OCI-LY1 (cell line): ENCODE measurements at regions not wholly inside any gene's neighbourhood (a gene's known extent, or its start where the extent isn't known, plus 50 kb on each side); places are given as distances from the start of the nearest gene placed in this dataset.

ENCODE experiments used
- H2AFZ ChIP-seq: fragments of 200-600 bp; sonication (generic), shearing (Covaris generic); 2 replicates; pipeline ENCODE4 v1.6.0; 2014; ENCODE audit warnings: antibody characterized with exemption, mild to moderate bottlenecking, low read length
- H3F3A ChIP-seq: fragments of 200-600 bp; sonication (generic), shearing (Covaris generic); 2 replicates; pipeline ENCODE4 v1.6.0; 2014; ENCODE audit warnings: mild to moderate bottlenecking, antibody characterized with exemption, low read length, moderate library complexity; ENCODE audit not compliant: insufficient read depth
- H3K27ac ChIP-seq: fragments of 200-600 bp; sonication (generic); 2 replicates; pipeline ENCODE4 v1.5.1; 2014; ENCODE audit warnings: low read length, mixed run types, mild to moderate bottlenecking, low read depth; ENCODE audit not compliant: poor library complexity, severe bottlenecking
- H3K27me3 ChIP-seq: fragments of 200-600 bp; sonication (generic); 2 replicates; pipeline ENCODE4 v1.6.0; 2014; ENCODE audit warnings: antibody characterized with exemption, mild to moderate bottlenecking, low read length, moderate library complexity; ENCODE audit not compliant: insufficient read depth
- H3K36me3 ChIP-seq: fragments of 200-600 bp; sonication (generic); 2 replicates; pipeline ENCODE4 v1.6.1; 2014; ENCODE audit warnings: mild to moderate bottlenecking, antibody characterized with exemption, low read length, moderate library complexity, mixed read lengths; ENCODE audit not compliant: insufficient read depth
- H3K4me1 ChIP-seq: fragments of 200-600 bp; sonication (generic); 2 replicates; pipeline ENCODE4 v1.5.1; 2014; ENCODE audit warnings: mild to moderate bottlenecking, low read length, moderate library complexity; ENCODE audit not compliant: insufficient read depth, severe bottlenecking
- H3K4me2 ChIP-seq: fragments of 200-600 bp; sonication (generic), shearing (Covaris generic); 2 replicates; pipeline ENCODE4 v1.6.1; 2014; ENCODE audit warnings: low read length
- H3K4me3 ChIP-seq: fragments of 200-600 bp; sonication (generic); 2 replicates; pipeline ENCODE4 v1.5.1; 2014; ENCODE audit warnings: low read length, low read depth, mild to moderate bottlenecking, mixed read lengths; ENCODE audit not compliant: poor library complexity, severe bottlenecking
- H3K79me2 ChIP-seq: fragments of 200-600 bp; shearing (Covaris generic); 2 replicates; pipeline ENCODE4 v1.6.1; 2016; ENCODE audit warnings: mixed run types, low read length, mixed read lengths; ENCODE audit not compliant: insufficient read depth
- H3K9ac ChIP-seq: fragments of 200-600 bp; sonication (generic), shearing (Covaris generic); 2 replicates; pipeline ENCODE4 v1.6.1; 2014; ENCODE audit warnings: mild to moderate bottlenecking, low read length, mixed read lengths
- H3K9me2 ChIP-seq: fragments of 200-600 bp; sonication (generic), shearing (Covaris generic); 2 replicates; pipeline ENCODE4 v1.6.1; 2014; ENCODE audit warnings: low read depth, mild to moderate bottlenecking, low read length, mixed read lengths
- H3K9me3 ChIP-seq: fragments of 200-600 bp; shearing (Covaris generic); 2 replicates; pipeline ENCODE4 v1.6.1; 2014; ENCODE audit warnings: low read length, mixed read lengths
- H4K20me1 ChIP-seq: fragments of 200-600 bp; sonication (generic), shearing (Covaris generic); 2 replicates; pipeline ENCODE4 v1.6.0; 2016; ENCODE audit warnings: mild to moderate bottlenecking, low read length; ENCODE audit not compliant: insufficient read depth
- CTCF ChIP-seq: fragments of 200-600 bp; sonication (generic), shearing (Covaris generic); IDR thresholded peaks from 2 replicates; pipeline ENCODE4 v1.5.1; 2017; ENCODE audit warnings: mild to moderate bottlenecking, antibody characterized with exemption, low read length, moderate library complexity, mixed read lengths
- EZH2 ChIP-seq: fragments of 200-600 bp; sonication (generic), shearing (Covaris generic); IDR thresholded peaks from 2 replicates; pipeline ENCODE4 v1.8.0; 2017; ENCODE audit warnings: borderline replicate concordance, mixed run types, mild to moderate bottlenecking, antibody characterized with exemption, low read length, moderate library complexity, mixed read lengths

GRCh38 chr21:18153063-18153462, 91.6 kb upstream of the CHODL start:
- Histone ChIP-seq H2AFZ (no peak overlapping the region), H3K27ac (no peak overlapping the region), H3K9ac (no peak overlapping the region), H3F3A (no peaks in the 10 kb centered on the region), H3K4me2 (no peak overlapping the region), H4K20me1 (no peaks in the 10 kb centered on the region), H3K9me2 (no peaks in the 10 kb centered on the region), H3K79me2 (no peaks in the 10 kb centered on the region), H3K4me3 (no peak overlapping the region), H3K27me3 (no peaks in the 10 kb centered on the region), H3K36me3 (no peaks in the 10 kb centered on the region), H3K4me1 (no peaks in the 10 kb centered on the region), H3K9me3 (no peaks in the 10 kb centered on the region)
- TF ChIP-seq CTCF (no peak), EZH2 (no peak)

GRCh38 chr21:18152371-18152770, 92.3 kb upstream of the CHODL start:
- Histone ChIP-seq H2AFZ (no peak overlapping the region), H3K79me2 (no peaks in the 10 kb centered on the region), H3K27ac (no peak overlapping the region), H3K27me3 (no peaks in the 10 kb centered on the region), H3K4me3 (no peak overlapping the region), H3K4me2 (no peak overlapping the region), H3K9ac (no peak overlapping the region), H3F3A (no peaks in the 10 kb centered on the region), H3K36me3 (no peaks in the 10 kb centered on the region), H3K9me3 (no peaks in the 10 kb centered on the region), H3K4me1 (no peaks in the 10 kb centered on the region), H3K9me2 (no peaks in the 10 kb centered on the region), H4K20me1 (no peaks in the 10 kb centered on the region)
- TF ChIP-seq EZH2 (no peak), CTCF (no peak)

- Histone ChIP-seq H3F3A (no peaks in the 10 kb centered on the region), H3K9me2 (no peaks in the 10 kb centered on the region), H3K36me3 (no peaks in the 10 kb centered on the region), H3K9ac (no peak overlapping the region), H2AFZ (no peak overlapping the region), H3K4me2 (no peak overlapping the region), H3K4me3 (no peak overlapping the region), H3K9me3 (no peaks in the 10 kb centered on the region), H3K79me2 (no peaks in the 10 kb centered on the region), H3K27me3 (no peaks in the 10 kb centered on the region), H3K4me1 (no peaks in the 10 kb centered on the region), H4K20me1 (no peaks in the 10 kb centered on the region), H3K27ac (no peak overlapping the region)
- no peak for TF ChIP-seq CTCF
- no peak for TF ChIP-seq EZH2
Observed at GRCh38 chr21:18151046-18151445, 93.6 kb upstream of the CHODL start.
